ENCODE measurements at regions not wholly inside any gene's neighbourhood (a gene's known extent, or its start where the extent isn't known, plus 50 kb on each side); places are given as distances from the start of the nearest gene placed in this dataset.
A peak's percentile ranks its signal among the peaks of the same experiment; 100 is the strongest.

- no peak overlapping the region for H3K27ac ChIP-seq (ENCODE audit: low read depth, low read length)
- Mint-ChIP-seq H3K4me1 (no peaks in the 10 kb centered on the region), H3K27ac (no peak overlapping the region), H3K27me3 (peaks cover 8 to 55% of the 10 kb centered on the region in 2 donors), H3K9me3 (no peaks in the 10 kb centered on the region), H3K36me3 (no peaks in the 10 kb centered on the region), H3K4me3 (no peak overlapping the region)
- no peaks in the 10 kb centered on the region for H3K36me3 ChIP-seq (ENCODE audit: insufficient read depth, low read length)
- POLR2A ChIA-PET: no interaction called here
- no peak overlapping the region for H3K4me3 ChIP-seq (ENCODE audit: low read length)
- no peak for DNase-seq
- CTCF ChIA-PET: no interaction called here
- no peaks in the 10 kb centered on the region for H3K27me3 ChIP-seq (ENCODE audit: insufficient read depth, low read length, poor library complexity, severe bottlenecking)
- H3K9me3 ChIP-seq (ENCODE audit: low read length): no peaks in the 10 kb centered on the region
- no peaks in the 10 kb centered on the region for H3K4me1 ChIP-seq (ENCODE audit: insufficient read depth, low read length)
These were observed 60.2 kb upstream of the TNFRSF19 start for GRCh38 chr13:23509781-23510543.

GRCh38 chr13:23510544-23510916, 59.7 kb upstream of the TNFRSF19 start:
- Mint-ChIP-seq H3K4me3 (no peak overlapping the region), H3K9me3 (no peaks in the 10 kb centered on the region), H3K36me3 (no peaks in the 10 kb centered on the region), H3K27ac (no peak overlapping the region), H3K4me1 (no peaks in the 10 kb centered on the region), H3K27me3 (peaks cover 8 to 56% of the 10 kb centered on the region in 2 donors)
- DNase-seq: no peak
- POLR2A ChIA-PET: no interaction called here
- H3K36me3 ChIP-seq (ENCODE audit: insufficient read depth, low read length): no peaks in the 10 kb centered on the region
- no peak overlapping the region for H3K4me3 ChIP-seq (ENCODE audit: low read length)
- CTCF ChIA-PET: no interaction called here
- H3K27me3 ChIP-seq (ENCODE audit: insufficient read depth, low read length, poor library complexity, severe bottlenecking): no peaks in the 10 kb centered on the region
- H3K4me1 ChIP-seq (ENCODE audit: insufficient read depth, low read length): no peaks in the 10 kb centered on the region
- H3K27ac ChIP-seq (ENCODE audit: low read depth, low read length): no peak overlapping the region
- H3K9me3 ChIP-seq (ENCODE audit: low read length): no peaks in the 10 kb centered on the region

DNA sequence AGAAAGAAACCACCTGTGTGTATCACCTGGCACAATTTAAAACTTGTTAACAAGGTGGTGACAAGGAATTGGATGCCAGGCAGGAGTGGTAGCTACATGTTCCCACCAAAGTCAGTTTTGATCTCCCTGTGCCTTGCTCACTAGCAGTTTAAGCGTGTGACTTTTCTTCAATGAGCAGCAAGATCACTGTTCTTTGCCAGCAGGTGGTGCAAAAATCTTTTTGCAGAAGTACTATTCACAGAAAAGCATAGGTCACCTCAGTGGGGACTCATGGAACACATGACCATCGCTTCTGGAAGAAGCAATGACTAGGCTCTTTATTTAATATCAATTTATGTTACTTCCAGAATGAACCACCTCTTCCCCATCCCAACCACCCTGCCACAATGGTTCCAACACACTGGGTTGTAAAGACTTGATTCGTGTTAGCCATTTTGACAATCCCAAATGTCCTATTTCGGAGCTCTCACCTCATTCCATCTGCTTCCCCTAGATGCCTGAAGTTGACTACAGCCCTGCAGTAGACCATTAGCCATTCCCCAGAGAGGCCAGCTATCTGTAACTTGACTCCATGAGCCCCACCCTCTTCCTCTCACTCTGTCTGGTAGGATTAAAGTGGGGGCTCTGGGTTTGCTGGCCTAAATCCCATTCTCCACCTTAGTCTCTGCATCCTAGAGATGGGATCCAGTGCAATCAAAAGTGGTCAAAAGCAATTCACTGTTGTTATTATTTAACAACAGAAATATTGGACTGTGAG, 59.1 kb upstream of the TNFRSF19 start:
- CTCF ChIA-PET: no interaction called here
- no peak overlapping the region for H3K4me3 Mint-ChIP-seq
- H3K36me3 ChIP-seq (ENCODE audit: insufficient read depth, low read length): no peaks in the 10 kb centered on the region
- POLR2A ChIA-PET: no interaction called here
- H3K27me3 ChIP-seq (ENCODE audit: insufficient read depth, low read length, poor library complexity, severe bottlenecking): no peaks in the 10 kb centered on the region
- peaks cover 8 to 56% of the 10 kb centered on the region in 2 donors for H3K27me3 Mint-ChIP-seq
- H3K4me1 Mint-ChIP-seq: no peaks in the 10 kb centered on the region
- no peaks in the 10 kb centered on the region for H3K4me1 ChIP-seq (ENCODE audit: insufficient read depth, low read length)
- H3K9me3 Mint-ChIP-seq: no peaks in the 10 kb centered on the region
- no peak overlapping the region for H3K27ac ChIP-seq (ENCODE audit: low read depth, low read length)
- no peak overlapping the region for H3K27ac Mint-ChIP-seq
- H3K9me3 ChIP-seq (ENCODE audit: low read length): no peaks in the 10 kb centered on the region
- DNase-seq: no peak
- no peaks in the 10 kb centered on the region for H3K36me3 Mint-ChIP-seq
- H3K4me3 ChIP-seq (ENCODE audit: low read length): no peak overlapping the region

GRCh38 chr13:23512762-23513395, 57.3 kb upstream of the TNFRSF19 start:
- no peak overlapping the region for H3K27ac ChIP-seq (ENCODE audit: low read depth, low read length)
- CTCF ChIA-PET: no interaction called here
- no peak overlapping the region for H3K4me3 Mint-ChIP-seq
- no peaks in the 10 kb centered on the region for H3K36me3 ChIP-seq (ENCODE audit: insufficient read depth, low read length)
- H3K9me3 ChIP-seq (ENCODE audit: low read length): no peaks in the 10 kb centered on the region
- H3K4me1 ChIP-seq (ENCODE audit: insufficient read depth, low read length): no peaks in the 10 kb centered on the region
- H3K27me3 ChIP-seq (ENCODE audit: insufficient read depth, low read length, poor library complexity, severe bottlenecking): no peaks in the 10 kb centered on the region
- H3K27me3 Mint-ChIP-seq: peaks cover 8 to 48% of the 10 kb centered on the region in 2 donors
- POLR2A ChIA-PET: no interaction called here
- no peak overlapping the region for H3K4me3 ChIP-seq (ENCODE audit: low read length)
- H3K36me3 Mint-ChIP-seq: no peaks in the 10 kb centered on the region
- no peak overlapping the region for H3K27ac Mint-ChIP-seq
- no peak for DNase-seq
- no peaks in the 10 kb centered on the region for H3K4me1 Mint-ChIP-seq
- no peaks in the 10 kb centered on the region for H3K9me3 Mint-ChIP-seq

DNA sequence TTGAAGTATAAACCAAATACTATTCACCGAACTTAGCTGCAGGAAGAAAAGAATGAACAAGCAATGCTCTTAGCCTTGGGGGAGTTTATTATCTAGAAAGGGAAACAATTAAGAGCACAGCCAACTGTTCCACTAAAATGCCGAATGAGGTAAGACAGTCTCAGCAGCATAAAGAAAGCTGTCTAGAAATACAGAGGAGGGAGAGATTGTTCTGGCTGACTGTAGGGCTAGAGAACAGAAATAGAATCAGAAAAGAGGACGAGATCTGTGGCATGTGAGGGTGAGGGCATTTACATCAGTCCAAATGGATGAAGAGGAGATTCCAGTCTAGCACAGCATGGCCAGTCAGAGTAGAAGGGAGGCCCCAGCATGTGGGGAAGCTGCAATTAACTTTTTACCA, 56.8 kb upstream of the TNFRSF19 start:
- no peaks in the 10 kb centered on the region for H3K9me3 ChIP-seq (ENCODE audit: low read length)
- POLR2A ChIA-PET: no interaction called here
- no peak for DNase-seq
- no peak overlapping the region for H3K4me3 ChIP-seq (ENCODE audit: low read length)
- CTCF ChIA-PET: no interaction called here
- H3K9me3 Mint-ChIP-seq: no peaks in the 10 kb centered on the region
- H3K4me1 ChIP-seq (ENCODE audit: insufficient read depth, low read length): no peaks in the 10 kb centered on the region
- H3K4me1 Mint-ChIP-seq: no peaks in the 10 kb centered on the region
- H3K27me3 Mint-ChIP-seq: peaks cover 8 to 48% of the 10 kb centered on the region in 2 donors
- no peaks in the 10 kb centered on the region for H3K36me3 ChIP-seq (ENCODE audit: insufficient read depth, low read length)
- H3K27me3 ChIP-seq (ENCODE audit: insufficient read depth, low read length, poor library complexity, severe bottlenecking): no peaks in the 10 kb centered on the region
- no peaks in the 10 kb centered on the region for H3K36me3 Mint-ChIP-seq
- H3K4me3 Mint-ChIP-seq: no peak overlapping the region
- H3K27ac Mint-ChIP-seq: no peak overlapping the region
- H3K27ac ChIP-seq (ENCODE audit: low read depth, low read length): no peak overlapping the region

DNA sequence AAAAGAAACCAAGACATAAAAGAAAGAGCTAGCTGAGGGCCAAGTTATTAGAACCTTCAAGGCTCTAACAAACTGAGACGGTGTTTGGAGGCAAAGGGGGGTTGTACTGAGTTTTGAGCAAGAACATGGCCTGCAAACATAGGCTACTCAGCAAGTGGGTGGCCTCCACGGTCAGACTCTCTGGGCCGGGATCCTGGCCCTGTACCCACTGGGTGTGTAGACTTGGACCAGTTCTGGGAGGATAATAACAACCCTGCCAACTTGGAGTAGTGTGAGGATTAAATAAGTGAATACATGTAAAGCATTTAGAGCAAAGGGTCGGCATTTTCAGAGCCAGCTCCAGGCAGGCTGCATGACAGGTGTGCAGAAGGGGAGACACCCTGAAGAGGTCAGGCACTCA, 56.1 kb upstream of the TNFRSF19 start:
- H3K27ac ChIP-seq (ENCODE audit: low read depth, low read length): no peak overlapping the region
- H3K4me1 ChIP-seq (ENCODE audit: insufficient read depth, low read length): no peaks in the 10 kb centered on the region
- DNase-seq: no peak
- Mint-ChIP-seq H3K27ac (peak overlapping the region in 1 of 8 donors; percentile 22), H3K4me3 (no peak overlapping the region), H3K4me1 (no peaks in the 10 kb centered on the region), H3K27me3 (peaks cover 9 to 48% of the 10 kb centered on the region in 2 donors), H3K36me3 (no peaks in the 10 kb centered on the region), H3K9me3 (no peaks in the 10 kb centered on the region)
- no peak overlapping the region for H3K4me3 ChIP-seq (ENCODE audit: low read length)
- H3K27me3 ChIP-seq (ENCODE audit: insufficient read depth, low read length, poor library complexity, severe bottlenecking): no peaks in the 10 kb centered on the region
- POLR2A ChIA-PET: no interaction called here
- CTCF ChIA-PET: interaction anchor here (0.6 kb wide), 1 partner anchor 11 kb away, joined by 3 read pairs; no protein-coding TSS in a partner anchor
- no peaks in the 10 kb centered on the region for H3K36me3 ChIP-seq (ENCODE audit: insufficient read depth, low read length)
- H3K9me3 ChIP-seq (ENCODE audit: low read length): no peaks in the 10 kb centered on the region

DNA sequence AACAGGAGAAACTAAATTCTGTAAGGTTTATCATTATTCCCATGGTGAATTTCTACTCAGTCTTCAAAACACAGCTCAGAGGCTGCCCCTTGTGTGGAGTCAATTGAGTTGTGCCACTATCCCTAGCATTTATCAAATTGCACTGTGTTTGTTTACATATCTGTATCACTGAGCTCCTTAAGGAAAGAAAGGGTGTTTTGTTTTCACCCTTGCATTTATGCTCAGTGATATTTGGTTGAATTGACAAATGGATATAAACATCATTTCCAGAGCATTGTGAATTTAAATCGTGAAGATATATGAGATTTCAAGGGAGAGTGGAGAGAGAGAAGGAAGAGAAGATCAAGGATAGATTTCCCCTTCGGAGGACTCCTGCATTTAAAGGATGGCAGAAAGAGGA, 55.1 kb upstream of the TNFRSF19 start:
- DNase-seq: no peak
- H3K4me1 ChIP-seq (ENCODE audit: insufficient read depth, low read length): no peaks in the 10 kb centered on the region
- H3K4me1 Mint-ChIP-seq: no peaks in the 10 kb centered on the region
- H3K36me3 ChIP-seq (ENCODE audit: insufficient read depth, low read length): no peaks in the 10 kb centered on the region
- H3K27me3 Mint-ChIP-seq: peaks cover 9 to 46% of the 10 kb centered on the region in 2 donors
- ChIA-PET POLR2A (no interaction called here), CTCF (no interaction called here)
- H3K27me3 ChIP-seq (ENCODE audit: insufficient read depth, low read length, poor library complexity, severe bottlenecking): no peaks in the 10 kb centered on the region
- H3K4me3 ChIP-seq (ENCODE audit: low read length): no peak overlapping the region
- no peaks in the 10 kb centered on the region for H3K9me3 ChIP-seq (ENCODE audit: low read length)
- no peak overlapping the region for H3K27ac ChIP-seq (ENCODE audit: low read depth, low read length)
- no peaks in the 10 kb centered on the region for H3K9me3 Mint-ChIP-seq
- H3K27ac Mint-ChIP-seq: no peak overlapping the region
- no peak overlapping the region for H3K4me3 Mint-ChIP-seq
- H3K36me3 Mint-ChIP-seq: no peaks in the 10 kb centered on the region

DNA sequence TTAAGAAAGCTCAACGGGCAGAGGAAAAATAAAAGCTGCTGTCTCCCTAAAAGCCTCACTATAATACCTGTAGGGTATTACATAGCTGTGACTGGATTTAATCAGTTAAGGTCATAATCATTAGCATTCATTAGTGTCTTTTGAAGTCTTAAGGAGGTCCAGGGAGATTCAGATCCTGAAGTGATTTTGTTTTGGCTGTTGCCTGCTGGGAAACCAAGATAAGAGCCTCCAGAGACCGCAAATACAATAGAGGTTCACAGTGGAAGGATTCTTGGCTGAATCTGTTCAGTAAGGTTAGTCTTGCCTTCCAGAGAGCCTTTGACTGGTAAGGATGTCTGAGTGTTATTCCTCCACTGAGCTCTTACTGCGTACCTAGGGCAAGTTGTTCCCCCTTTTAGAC, 54.0 kb upstream of the TNFRSF19 start:
- no peaks in the 10 kb centered on the region for H3K9me3 Mint-ChIP-seq
- no peaks in the 10 kb centered on the region for H3K4me1 ChIP-seq (ENCODE audit: insufficient read depth, low read length)
- ChIA-PET POLR2A (no interaction called here), CTCF (no interaction called here)
- no peak overlapping the region for H3K27ac Mint-ChIP-seq
- H3K36me3 ChIP-seq (ENCODE audit: insufficient read depth, low read length): no peaks in the 10 kb centered on the region
- H3K4me3 ChIP-seq (ENCODE audit: low read length): no peak overlapping the region
- no peak overlapping the region for H3K4me3 Mint-ChIP-seq
- H3K9me3 ChIP-seq (ENCODE audit: low read length): no peaks in the 10 kb centered on the region
- no peaks in the 10 kb centered on the region for H3K4me1 Mint-ChIP-seq
- H3K27me3 ChIP-seq (ENCODE audit: insufficient read depth, low read length, poor library complexity, severe bottlenecking): no peaks in the 10 kb centered on the region
- peaks cover 9 to 45% of the 10 kb centered on the region in 2 donors for H3K27me3 Mint-ChIP-seq
- DNase-seq: no peak
- H3K36me3 Mint-ChIP-seq: no peaks in the 10 kb centered on the region
- H3K27ac ChIP-seq (ENCODE audit: low read depth, low read length): no peak overlapping the region

Data from CD8-positive, alpha-beta memory T cell (primary cell).